Naive thymus-derived CD4-positive, alpha-beta T cell (primary cell): ENCODE measurements at regions not wholly inside any gene's neighbourhood (a gene's known extent, or its start where the extent isn't known, plus 50 kb on each side); places are given as distances from the start of the nearest gene placed in this dataset.

ENCODE experiments used
- ATAC-seq: fragments of 150-1000 bp; cut with Tn5 transposase; 2 replicates; pipeline ENCODE4 v1.10.0; 2021; ENCODE audit warnings: mild to moderate bottlenecking, moderate library complexity
- CTCF ChIA-PET: fragments of 350-600 bp; sonication (Branson Sonifier 250); formaldehyde crosslinking; loops from one replicate; lab custom pipeline; 2021; ENCODE audit warnings: antibody characterized with exemption; lab: Charles Lee
- POLR2A ChIA-PET: fragments of 350-600 bp; sonication (Branson Sonifier 250); formaldehyde crosslinking; loops from one replicate; lab custom pipeline; 2021; ENCODE audit warnings: antibody characterized with exemption, inconsistent platforms; lab: Charles Lee
- DNase-seq, 9 donors: peaks; one replicate each; pipeline versions ENCODE4 v3.0.0 to v3.0.0-alpha.2; 2020 to 2022; ENCODE audit warnings: mixed read lengths in 1 of 9
- H3K27ac ChIP-seq: one replicate; pipeline ENCODE4 v1.7.0; 2013; ENCODE audit warnings: mild to moderate bottlenecking, low read depth, low read length, moderate library complexity
- H3K27me3 ChIP-seq, 2 donors: one replicate each; pipeline ENCODE4 v1.7.0; 2013; ENCODE audit warnings: low read length in 2 of 2, mild to moderate bottlenecking in 2 of 2, moderate library complexity in 2 of 2; ENCODE audit not compliant: control insufficient read depth in 2 of 2, insufficient read depth in 2 of 2
- H3K36me3 ChIP-seq, 3 experiments: 1 replicate in 2 of 3; 2 replicates in 1 of 3; pipeline ENCODE4 v1.7.0; 2013; ENCODE audit warnings: low read length in 3 of 3, mild to moderate bottlenecking in 3 of 3, moderate library complexity in 1 of 3; ENCODE audit not compliant: insufficient read depth in 3 of 3, control insufficient read depth in 2 of 3
- H3K4me1 ChIP-seq, 2 donors: one replicate each; pipeline ENCODE4 v1.7.0; 2013; ENCODE audit warnings: low read length in 2 of 2, mild to moderate bottlenecking in 2 of 2, moderate library complexity in 1 of 2; ENCODE audit not compliant: control insufficient read depth in 2 of 2, insufficient read depth in 2 of 2
- H3K4me3 ChIP-seq: 2 replicates; pipeline ENCODE4 v1.7.0; 2013; ENCODE audit warnings: mild to moderate bottlenecking, low read length
- H3K9me3 ChIP-seq, 3 experiments: 1 replicate in 2 of 3; 2 replicates in 1 of 3; pipeline ENCODE4 v1.7.0; 2013; ENCODE audit warnings: low read length in 3 of 3; ENCODE audit not compliant: control insufficient read depth in 2 of 3
- H3K27ac Mint-ChIP-seq, 9 donors: one replicate each; pipeline ENCODE4 v1.8.0; 2020 to 2022; ENCODE audit warnings: mixed read lengths in 9 of 9, mild to moderate bottlenecking in 8 of 9, moderate library complexity in 5 of 9, inconsistent platforms in 2 of 9
- H3K27me3 Mint-ChIP-seq, 5 donors: one replicate each; pipeline ENCODE4 v1.8.0; 2021 to 2022; ENCODE audit warnings: mixed read lengths in 5 of 5, mild to moderate bottlenecking in 1 of 5
- H3K36me3 Mint-ChIP-seq, 5 donors: one replicate each; pipeline ENCODE4 v1.8.0; 2020 to 2022; ENCODE audit warnings: mixed read lengths in 5 of 5, mild to moderate bottlenecking in 3 of 5, inconsistent platforms in 1 of 5
- H3K4me1 Mint-ChIP-seq, 7 donors: one replicate each; pipeline ENCODE4 v1.8.0; 2020 to 2022; ENCODE audit warnings: mixed read lengths in 7 of 7, mild to moderate bottlenecking in 3 of 7, inconsistent platforms in 1 of 7
- H3K4me3 Mint-ChIP-seq, 10 donors: one replicate each; pipeline ENCODE4 v1.8.0; 2020 to 2022; ENCODE audit warnings: mild to moderate bottlenecking in 10 of 10, mixed read lengths in 10 of 10, moderate library complexity in 6 of 10, inconsistent platforms in 2 of 10
- H3K9me3 Mint-ChIP-seq, 11 donors: one replicate each; pipeline ENCODE4 v1.8.0; 2020 to 2022; ENCODE audit warnings: mixed read lengths in 11 of 11, mild to moderate bottlenecking in 4 of 11, inconsistent platforms in 1 of 11, moderate library complexity in 1 of 11
- intact Hi-C, 2 donors: fragments of 100-400 bp; cut with micrococcal nuclease; formaldehyde crosslinking; loops; one replicate each; pipeline ENCODE4 v1.15.1; 2023

DNA sequence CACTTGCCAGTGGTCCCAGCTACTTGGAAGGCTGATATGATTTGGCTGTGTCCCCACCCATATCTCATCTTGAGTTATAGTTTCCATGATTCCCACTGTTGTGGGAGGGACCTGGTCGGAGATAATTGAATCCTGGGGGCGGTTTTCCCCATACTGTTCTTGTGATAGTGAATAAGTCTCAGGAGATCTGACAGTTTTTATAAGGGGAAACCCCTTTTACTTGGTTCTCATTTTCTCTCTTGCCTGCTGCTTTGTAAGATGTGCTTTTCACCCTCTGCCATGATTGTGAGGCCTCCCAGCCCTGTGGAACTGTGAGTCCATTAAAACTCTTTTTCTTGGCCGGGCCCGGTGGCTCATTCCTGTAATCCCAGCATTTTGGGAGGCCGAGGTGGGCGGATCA, 265.4 kb upstream of the SPOPL start:
- Mint-ChIP-seq H3K4me1 (no peaks in the 10 kb centered on the region), H3K4me3 (no peak overlapping the region), H3K36me3 (no peaks in the 10 kb centered on the region), H3K27ac (no peak overlapping the region), H3K27me3 (peaks cover 0 to 9% (median 8%) of the 10 kb centered on the region in 5 donors), H3K9me3 (peaks cover 0 to 9% (median 4%) of the 10 kb centered on the region in 11 donors)
- H3K27me3 ChIP-seq, result no peaks in the 10 kb centered on the region
- no peaks in the 10 kb centered on the region for H3K4me1 ChIP-seq
- POLR2A ChIA-PET, result no interaction called here
- no peak overlapping the region for H3K27ac ChIP-seq
- no peak for DNase-seq
- no peaks in the 10 kb centered on the region for H3K9me3 ChIP-seq
- intact Hi-C loops, result no loop called here
- no peaks in the 10 kb centered on the region for H3K36me3 ChIP-seq
- ATAC-seq, result no peak
- CTCF ChIA-PET, result no interaction called here
- no peak overlapping the region for H3K4me3 ChIP-seq

DNA sequence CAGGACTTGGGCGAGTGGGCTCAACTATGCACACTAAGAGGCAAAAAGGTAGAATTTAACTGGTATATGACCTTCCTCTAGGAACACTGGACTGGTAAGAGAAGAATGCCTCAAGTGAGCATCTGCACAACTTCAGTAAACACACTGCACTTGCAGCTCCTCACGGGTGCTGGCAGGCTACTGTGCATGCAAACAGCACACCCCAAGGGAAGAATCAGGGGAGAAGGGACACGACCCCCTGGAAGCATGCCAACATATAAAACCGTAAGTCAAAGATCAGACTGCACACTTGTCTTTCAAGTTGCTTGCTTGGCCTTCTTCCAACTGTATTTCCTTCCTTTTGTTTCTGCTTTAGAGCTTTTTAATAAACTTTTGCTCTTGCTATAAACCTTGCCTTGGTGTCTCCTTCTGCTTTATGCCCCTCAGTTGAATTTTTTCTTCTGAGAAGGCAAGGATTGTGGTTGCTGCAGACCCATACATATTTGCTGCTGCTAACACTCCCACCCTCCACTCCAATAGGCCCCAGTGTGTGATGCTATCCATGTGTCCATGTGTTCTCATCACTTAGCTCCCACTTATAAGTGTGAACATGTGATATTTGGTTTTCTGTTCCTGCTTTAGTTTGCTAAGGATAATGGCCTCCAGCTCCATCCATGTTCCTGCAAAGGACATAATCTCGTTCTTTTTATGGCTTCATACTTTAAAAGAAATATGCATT, 263.7 kb upstream of the SPOPL start:
- Mint-ChIP-seq H3K9me3 (peaks cover 0 to 13% (median 4%) of the 10 kb centered on the region in 11 donors), H3K27ac (no peak overlapping the region), H3K4me3 (no peak overlapping the region), H3K27me3 (peaks cover 0 to 5% (median 3%) of the 10 kb centered on the region in 5 donors), H3K36me3 (no peaks in the 10 kb centered on the region), H3K4me1 (no peaks in the 10 kb centered on the region)
- Histone ChIP-seq H3K27me3 (no peaks in the 10 kb centered on the region), H3K9me3 (no peaks in the 10 kb centered on the region), H3K4me1 (no peaks in the 10 kb centered on the region), H3K36me3 (no peaks in the 10 kb centered on the region), H3K4me3 (no peak overlapping the region), H3K27ac (no peak overlapping the region)
- intact Hi-C loops, result no loop called here
- ATAC-seq (no peak), DNase-seq (no peak)
- POLR2A ChIA-PET, result no interaction called here
- CTCF ChIA-PET, result no interaction called here

DNA sequence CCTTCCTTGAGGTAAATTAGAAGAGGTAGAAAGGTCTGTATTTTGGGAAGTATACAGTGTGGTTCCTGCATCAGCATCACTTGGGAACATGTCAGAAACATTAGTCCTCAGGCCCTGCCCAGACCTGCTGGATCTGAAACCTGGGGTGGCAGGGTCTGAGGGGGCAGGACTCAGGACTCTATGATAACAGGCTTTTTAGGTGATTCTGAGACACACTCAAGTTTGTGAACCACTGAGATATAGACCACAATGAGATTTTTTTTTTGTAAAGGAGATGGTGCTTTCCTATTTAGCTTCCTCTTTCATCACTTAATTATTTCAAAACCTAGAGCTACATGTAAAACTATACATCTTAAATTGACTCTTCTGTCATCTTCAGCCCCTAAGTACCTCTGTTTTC, 262.7 kb upstream of the SPOPL start:
- DNase-seq (no peak), ATAC-seq (no peak)
- Mint-ChIP-seq H3K4me3 (no peak overlapping the region), H3K27me3 (peaks cover 0 to 3% (median 0%) of the 10 kb centered on the region in 5 donors), H3K9me3 (peaks cover 0 to 10% (median 1%) of the 10 kb centered on the region in 11 donors), H3K4me1 (no peaks in the 10 kb centered on the region), H3K36me3 (no peaks in the 10 kb centered on the region), H3K27ac (no peak overlapping the region)
- Histone ChIP-seq H3K4me3 (no peak overlapping the region), H3K36me3 (no peaks in the 10 kb centered on the region), H3K4me1 (no peaks in the 10 kb centered on the region), H3K27ac (no peak overlapping the region), H3K9me3 (no peaks in the 10 kb centered on the region), H3K27me3 (no peaks in the 10 kb centered on the region)
- POLR2A ChIA-PET, result no interaction called here
- CTCF ChIA-PET, result no interaction called here
- intact Hi-C loops, result no loop called here

DNA sequence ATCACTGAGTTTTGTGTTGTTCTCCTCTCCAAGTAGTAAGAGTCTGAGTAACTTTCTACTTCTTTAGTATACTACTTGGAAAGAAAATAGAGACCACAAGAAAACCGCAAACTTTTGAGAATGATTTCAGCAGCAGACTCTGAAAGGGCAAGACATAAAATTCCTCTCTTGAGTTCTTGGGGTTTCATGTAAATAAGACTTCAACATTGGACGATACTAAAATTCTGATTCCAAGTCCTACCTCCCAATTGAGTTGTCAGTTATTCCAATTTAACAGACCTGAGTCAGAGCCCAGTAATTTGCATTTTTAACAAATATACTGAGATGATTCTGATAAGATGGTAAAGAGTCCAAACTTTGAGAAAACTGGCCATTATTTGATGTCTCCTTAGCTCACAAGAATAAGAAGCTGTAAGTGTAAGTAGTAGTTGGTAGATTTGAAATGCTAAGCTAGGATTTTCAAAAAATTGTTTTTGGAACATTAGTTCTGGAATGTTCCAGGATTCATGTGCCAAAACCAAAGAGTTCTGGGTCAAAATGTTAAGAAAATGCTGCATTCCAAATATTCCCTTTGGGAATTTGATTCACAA, 261.6 kb upstream of the SPOPL start:
- H3K36me3 ChIP-seq, result no peaks in the 10 kb centered on the region
- H3K27me3 ChIP-seq, result no peaks in the 10 kb centered on the region
- H3K4me1 ChIP-seq, result no peaks in the 10 kb centered on the region
- H3K9me3 ChIP-seq, result no peaks in the 10 kb centered on the region
- H3K27ac ChIP-seq, result no peak overlapping the region
- H3K27me3 Mint-ChIP-seq, result no peaks in the 10 kb centered on the region
- DNase-seq, result no peak
- no peaks in the 10 kb centered on the region for H3K4me1 Mint-ChIP-seq
- H3K4me3 ChIP-seq, result no peak overlapping the region
- no peak overlapping the region for H3K27ac Mint-ChIP-seq
- CTCF ChIA-PET, result no interaction called here
- POLR2A ChIA-PET, result no interaction called here
- no peak overlapping the region for H3K4me3 Mint-ChIP-seq
- ATAC-seq, result no peak
- intact Hi-C loops, result no loop called here
- H3K36me3 Mint-ChIP-seq, result no peaks in the 10 kb centered on the region
- H3K9me3 Mint-ChIP-seq, result peaks cover 0 to 10% (median 0%) of the 10 kb centered on the region in 11 donors

DNA sequence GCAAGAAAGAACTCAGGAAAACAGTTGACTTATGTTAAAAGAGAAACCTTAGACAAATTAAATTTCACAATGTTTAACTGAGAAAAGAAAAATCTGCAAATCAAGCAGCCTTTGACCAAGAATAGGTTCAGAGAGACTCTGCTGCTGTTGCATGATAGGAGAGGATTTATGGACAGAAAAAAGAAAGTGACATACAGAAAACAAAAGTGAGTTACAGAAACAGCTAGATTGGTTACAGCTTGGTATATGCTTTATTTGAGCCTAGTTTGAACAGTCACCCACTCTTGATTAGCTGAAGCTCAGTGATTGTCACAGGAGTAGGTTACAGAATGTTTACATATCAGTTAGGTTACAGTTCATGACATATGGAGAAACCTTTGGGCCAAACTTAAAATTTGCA, 258.2 kb upstream of the SPOPL start:
- no peaks in the 10 kb centered on the region for H3K36me3 Mint-ChIP-seq
- Histone ChIP-seq H3K27ac (no peak overlapping the region), H3K4me3 (no peak overlapping the region), H3K9me3 (no peaks in the 10 kb centered on the region), H3K27me3 (no peaks in the 10 kb centered on the region), H3K4me1 (no peaks in the 10 kb centered on the region), H3K36me3 (no peaks in the 10 kb centered on the region)
- no peak overlapping the region for H3K27ac Mint-ChIP-seq
- peaks cover 0 to 3% (median 0%) of the 10 kb centered on the region in 5 donors for H3K27me3 Mint-ChIP-seq
- ChIA-PET POLR2A (no interaction called here), CTCF (no interaction called here)
- no peak overlapping the region for H3K4me3 Mint-ChIP-seq
- no peak for ATAC-seq
- intact Hi-C loops, result no loop called here
- H3K9me3 Mint-ChIP-seq, result peaks cover 0 to 10% (median 2%) of the 10 kb centered on the region in 11 donors
- no peaks in the 10 kb centered on the region for H3K4me1 Mint-ChIP-seq
- DNase-seq, result no peak

DNA sequence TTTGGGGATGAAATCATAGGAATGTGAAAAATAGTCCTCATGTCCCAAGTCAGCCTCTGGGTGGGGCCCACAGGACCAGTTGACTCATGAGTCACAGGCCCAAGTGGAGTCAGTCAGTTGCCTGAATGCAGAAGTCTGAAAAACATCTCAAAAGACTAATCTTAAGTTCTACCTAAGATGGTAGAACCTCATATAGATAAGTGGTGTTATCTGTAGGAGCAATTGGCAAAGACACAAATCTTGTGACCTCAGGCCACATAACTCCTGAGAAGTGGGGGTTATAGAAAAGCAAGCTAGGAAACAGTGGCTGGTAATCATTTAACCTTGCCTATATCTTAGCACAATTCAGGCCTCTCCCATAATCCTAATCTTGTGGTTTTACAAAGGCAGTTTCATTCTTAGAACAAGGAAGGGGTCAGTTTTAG, 257.1 kb upstream of the SPOPL start:
- no peaks in the 10 kb centered on the region for H3K9me3 ChIP-seq
- ChIA-PET CTCF (no interaction called here), POLR2A (no interaction called here)
- H3K4me1 ChIP-seq, result no peaks in the 10 kb centered on the region
- H3K27ac ChIP-seq, result no peak overlapping the region
- intact Hi-C loops, result no loop called here
- no peaks in the 10 kb centered on the region for H3K27me3 ChIP-seq
- H3K36me3 ChIP-seq, result no peaks in the 10 kb centered on the region
- H3K4me1 Mint-ChIP-seq, result no peaks in the 10 kb centered on the region
- no peak overlapping the region for H3K4me3 Mint-ChIP-seq
- no peak overlapping the region for H3K27ac Mint-ChIP-seq
- H3K27me3 Mint-ChIP-seq, result peaks cover 0 to 3% (median 0%) of the 10 kb centered on the region in 5 donors
- H3K9me3 Mint-ChIP-seq, result peaks cover 0 to 10% (median 2%) of the 10 kb centered on the region in 11 donors
- ATAC-seq, result no peak
- DNase-seq, result no peak
- no peak overlapping the region for H3K4me3 ChIP-seq
- H3K36me3 Mint-ChIP-seq, result no peaks in the 10 kb centered on the region

DNA sequence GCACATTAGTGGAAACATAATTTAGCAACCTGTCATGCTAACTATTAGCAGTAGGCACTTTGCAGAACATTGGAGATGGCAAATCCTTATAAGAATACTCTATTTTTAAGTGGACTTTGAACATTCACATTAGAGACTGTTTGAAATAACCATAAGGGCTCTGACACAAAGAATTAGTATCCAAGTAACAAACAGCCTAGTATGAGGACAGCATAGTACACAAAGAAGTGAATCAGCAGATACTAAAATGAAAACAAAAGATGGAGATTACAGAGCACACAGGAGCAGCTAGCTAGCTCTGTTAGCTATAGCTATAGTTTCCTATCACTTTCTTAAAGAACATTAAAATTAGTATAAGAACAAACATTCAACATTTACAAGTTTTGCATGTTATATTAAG, 256.3 kb upstream of the SPOPL start:
- intact Hi-C loops, result no loop called here
- DNase-seq (no peak), ATAC-seq (no peak)
- Mint-ChIP-seq H3K4me1 (no peaks in the 10 kb centered on the region), H3K36me3 (no peaks in the 10 kb centered on the region), H3K4me3 (no peak overlapping the region), H3K27me3 (peaks cover 0 to 3% (median 0%) of the 10 kb centered on the region in 5 donors), H3K9me3 (peaks cover 0 to 10% (median 4%) of the 10 kb centered on the region in 11 donors), H3K27ac (no peak overlapping the region)
- H3K36me3 ChIP-seq, result no peaks in the 10 kb centered on the region
- POLR2A ChIA-PET, result no interaction called here
- no peaks in the 10 kb centered on the region for H3K9me3 ChIP-seq
- no peaks in the 10 kb centered on the region for H3K4me1 ChIP-seq
- no peak overlapping the region for H3K27ac ChIP-seq
- H3K27me3 ChIP-seq, result no peaks in the 10 kb centered on the region
- CTCF ChIA-PET, result no interaction called here
- no peak overlapping the region for H3K4me3 ChIP-seq
